CD14-positive monocyte (primary cell): ENCODE measurements at regions not wholly inside any gene's neighbourhood (a gene's known extent, or its start where the extent isn't known, plus 50 kb on each side); places are given as distances from the start of the nearest gene placed in this dataset.

Experiments used
- DNase-seq, 3 donors: peaks; one replicate each; pipeline ENCODE4 v3.0.0-alpha.2; 2011 to 2022
- H2AFZ ChIP-seq: 2 replicates; pipeline ENCODE4 v1.6.0; 2012; ENCODE audit warnings: mild to moderate bottlenecking, low read depth, low read length, inconsistent platforms; ENCODE audit not compliant: insufficient read depth, poor library complexity, severe bottlenecking
- H3K27ac ChIP-seq, 2 donors: 1 replicate in 1 of 2; 2 replicates in 1 of 2; pipeline ENCODE4 v1.5.1; 2012 to 2013; ENCODE audit warnings: low read length in 2 of 2, control low read depth in 1 of 2, inconsistent platforms in 1 of 2, low read depth in 1 of 2, mild to moderate bottlenecking in 1 of 2
- H3K27me3 ChIP-seq, 2 donors: one replicate each; pipeline versions ENCODE4 v1.6.0 to v1.6.1; 2011 to 2013; ENCODE audit warnings: low read length in 2 of 2; ENCODE audit not compliant: control insufficient read depth in 2 of 2, insufficient read depth in 2 of 2
- H3K36me3 ChIP-seq, 2 donors: replicated peaks in 1 of 2; 1 replicate in 1 of 2; 2 replicates in 1 of 2; pipeline versions ENCODE4 v1.5.1 to v1.6.1; 2012 to 2013; ENCODE audit warnings: low read length in 2 of 2, control low read depth in 1 of 2, inconsistent platforms in 1 of 2, mild to moderate bottlenecking in 1 of 2; ENCODE audit not compliant: insufficient read depth in 2 of 2, control insufficient read depth in 1 of 2
- H3K4me1 ChIP-seq, 2 donors: 1 replicate in 1 of 2; 2 replicates in 1 of 2; pipeline versions ENCODE4 v1.5.1 to v1.6.1; 2012 to 2013; ENCODE audit warnings: low read length in 2 of 2, control low read depth in 1 of 2, inconsistent platforms in 1 of 2, mild to moderate bottlenecking in 1 of 2, moderate library complexity in 1 of 2; ENCODE audit not compliant: insufficient read depth in 2 of 2, control insufficient read depth in 1 of 2
- H3K4me2 ChIP-seq: replicated peaks from 2 replicates; pipeline ENCODE3; 2012; ENCODE audit warnings: low read length, moderate library complexity, mild to moderate bottlenecking; ENCODE audit not compliant: poor library complexity, severe bottlenecking; ENCODE audit errors: extremely low read depth
- H3K4me3 ChIP-seq, 3 experiments: fragments of 200-600 bp in 1 of 3; sonication (generic) in 1 of 3; replicated peaks in 1 of 3; 1 replicate in 2 of 3; 2 replicates in 1 of 3; pipeline ENCODE4 v1.5.1; 2011 to 2013; ENCODE audit warnings: low read length in 3 of 3, mild to moderate bottlenecking in 3 of 3, control low read depth in 2 of 3, low read depth in 2 of 3, inconsistent platforms in 1 of 3, moderate library complexity in 1 of 3
- H3K79me2 ChIP-seq: 2 replicates; pipeline ENCODE4 v1.6.0; 2012; ENCODE audit warnings: mild to moderate bottlenecking, control low read depth, inconsistent platforms, low read length, moderate library complexity; ENCODE audit not compliant: insufficient read depth
- H3K9ac ChIP-seq: 2 replicates; pipeline ENCODE4 v1.6.0; 2017; ENCODE audit warnings: low read length, mild to moderate bottlenecking; ENCODE audit not compliant: insufficient read depth, poor library complexity, severe bottlenecking
- H3K9me3 ChIP-seq, 2 donors: replicated peaks in 1 of 2; 1 replicate in 1 of 2; 2 replicates in 1 of 2; pipeline versions ENCODE4 v1.5.1 to v1.6.1; 2012 to 2013; ENCODE audit warnings: low read length in 2 of 2, control low read depth in 1 of 2; ENCODE audit not compliant: control insufficient read depth in 1 of 2, insufficient read depth in 1 of 2
- H4K20me1 ChIP-seq: 2 replicates; pipeline ENCODE4 v1.6.0; 2012; ENCODE audit warnings: mild to moderate bottlenecking, low read length, control low read depth, moderate library complexity; ENCODE audit not compliant: insufficient read depth
- H3K27ac Mint-ChIP-seq, 7 donors: one replicate each; pipeline ENCODE4 v1.8.0; 2020; ENCODE audit warnings: mild to moderate bottlenecking in 7 of 7, mixed read lengths in 7 of 7, moderate library complexity in 6 of 7, inconsistent platforms in 2 of 7
- H3K27me3 Mint-ChIP-seq, 3 donors: one replicate each; pipeline ENCODE4 v1.8.0; 2021 to 2022; ENCODE audit warnings: low read depth in 3 of 3, mild to moderate bottlenecking in 3 of 3, mixed read lengths in 3 of 3, moderate library complexity in 3 of 3, inconsistent platforms in 1 of 3
- H3K36me3 Mint-ChIP-seq, 2 donors: one replicate each; pipeline ENCODE4 v1.8.0; 2020; ENCODE audit warnings: mixed read lengths in 2 of 2, inconsistent platforms in 1 of 2, mild to moderate bottlenecking in 1 of 2
- H3K4me1 Mint-ChIP-seq: one replicate; pipeline ENCODE4 v1.8.0; 2020; ENCODE audit warnings: mild to moderate bottlenecking, mixed read lengths
- H3K4me3 Mint-ChIP-seq, 2 donors: one replicate each; pipeline ENCODE4 v1.8.0; 2020; ENCODE audit warnings: mild to moderate bottlenecking in 2 of 2, mixed read lengths in 2 of 2, moderate library complexity in 1 of 2
- H3K9me3 Mint-ChIP-seq, 7 donors: one replicate each; pipeline ENCODE4 v1.8.0; 2020 to 2022; ENCODE audit warnings: mixed read lengths in 7 of 7, mild to moderate bottlenecking in 6 of 7, moderate library complexity in 6 of 7, inconsistent platforms in 2 of 7
- WGBS: methylation state at CpG from one replicate; pipeline ENCODE4 v1.1.5; 2013; ENCODE audit warnings: missing lambda C conversion rate; ENCODE audit not compliant: insufficient coverage; 5-methylcytosine and 5-hydroxymethylcytosine counted together
- intact Hi-C, 2 donors: fragments of 100-400 bp; cut with micrococcal nuclease; formaldehyde crosslinking; loops; one replicate each; pipeline versions ENCODE4 v1.15.0 to v1.15.1; 2023
- TF ChIP-seq, protein P1 (sequence below): fragments of 200-600 bp; IDR thresholded peaks from one replicate; pipeline ENCODE4 v1.8.0; 2022; ENCODE audit warnings: antibody characterized with exemption, mild to moderate bottlenecking

GRCh38 chr2:129369437-129369836 is 610.0 kb upstream of the RAB6C start:
- no peaks in the 10 kb centered on the region for H3K36me3 ChIP-seq
- no peaks in the 10 kb centered on the region for H3K9me3 ChIP-seq
- no peak overlapping the region for H3K4me2 ChIP-seq
- no peak overlapping the region for H3K27ac ChIP-seq
- H3K27me3 ChIP-seq: no peaks in the 10 kb centered on the region
- H3K9ac ChIP-seq: no peak overlapping the region
- no peak overlapping the region for H2AFZ ChIP-seq
- H4K20me1 ChIP-seq: no peaks in the 10 kb centered on the region
- Mint-ChIP-seq H3K9me3 (peaks cover 0 to 4% (median 0%) of the 10 kb centered on the region in 7 donors), H3K36me3 (no peaks in the 10 kb centered on the region), H3K27ac (no peak overlapping the region), H3K4me3 (no peak overlapping the region), H3K4me1 (no peaks in the 10 kb centered on the region), H3K27me3 (peaks cover 0 to 1% (median 1%) of the 10 kb centered on the region in 3 donors)
- intact Hi-C loops: no loop called here
- TF ChIP-seq, protein P1, sequence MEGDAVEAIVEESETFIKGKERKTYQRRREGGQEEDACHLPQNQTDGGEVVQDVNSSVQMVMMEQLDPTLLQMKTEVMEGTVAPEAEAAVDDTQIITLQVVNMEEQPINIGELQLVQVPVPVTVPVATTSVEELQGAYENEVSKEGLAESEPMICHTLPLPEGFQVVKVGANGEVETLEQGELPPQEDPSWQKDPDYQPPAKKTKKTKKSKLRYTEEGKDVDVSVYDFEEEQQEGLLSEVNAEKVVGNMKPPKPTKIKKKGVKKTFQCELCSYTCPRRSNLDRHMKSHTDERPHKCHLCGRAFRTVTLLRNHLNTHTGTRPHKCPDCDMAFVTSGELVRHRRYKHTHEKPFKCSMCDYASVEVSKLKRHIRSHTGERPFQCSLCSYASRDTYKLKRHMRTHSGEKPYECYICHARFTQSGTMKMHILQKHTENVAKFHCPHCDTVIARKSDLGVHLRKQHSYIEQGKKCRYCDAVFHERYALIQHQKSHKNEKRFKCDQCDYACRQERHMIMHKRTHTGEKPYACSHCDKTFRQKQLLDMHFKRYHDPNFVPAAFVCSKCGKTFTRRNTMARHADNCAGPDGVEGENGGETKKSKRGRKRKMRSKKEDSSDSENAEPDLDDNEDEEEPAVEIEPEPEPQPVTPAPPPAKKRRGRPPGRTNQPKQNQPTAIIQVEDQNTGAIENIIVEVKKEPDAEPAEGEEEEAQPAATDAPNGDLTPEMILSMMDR: no peak
- DNase-seq: no peak
- no peak overlapping the region for H3K4me3 ChIP-seq
- no peaks in the 10 kb centered on the region for H3K79me2 ChIP-seq
- 60% methylated on average over 1 of the region's 2 CpGs for WGBS
- H3K4me1 ChIP-seq: no peaks in the 10 kb centered on the region

DNA sequence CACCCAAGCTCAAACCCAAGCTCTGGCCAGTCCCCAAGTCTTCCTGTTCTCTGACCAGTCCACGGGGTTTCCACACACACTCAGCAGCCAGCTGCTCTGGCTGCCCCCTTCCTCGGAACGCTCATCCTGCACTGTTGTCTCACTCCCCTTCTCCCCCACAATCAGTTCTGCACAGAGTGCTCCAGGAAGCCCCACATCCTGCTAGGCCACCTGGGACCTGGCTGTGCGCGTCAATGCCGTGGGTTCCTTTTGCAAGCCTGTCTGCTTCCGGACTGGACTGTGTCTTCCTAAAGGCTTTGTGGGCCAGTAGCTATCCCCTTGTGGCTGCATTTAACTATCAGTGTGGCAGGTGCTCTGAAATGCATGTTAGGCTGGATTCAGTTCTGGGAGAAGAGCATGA is 605.0 kb upstream of the RAB6C start:
- no peak overlapping the region for H3K27ac ChIP-seq
- H3K9me3 Mint-ChIP-seq: peaks cover 0 to 2% (median 0%) of the 10 kb centered on the region in 7 donors
- H3K4me3 ChIP-seq: no peak overlapping the region
- H3K27me3 Mint-ChIP-seq: peaks cover 0 to 1% (median 1%) of the 10 kb centered on the region in 3 donors
- H3K27me3 ChIP-seq: no peaks in the 10 kb centered on the region
- no peak overlapping the region for H3K4me3 Mint-ChIP-seq
- H3K4me1 Mint-ChIP-seq: no peaks in the 10 kb centered on the region
- H3K4me1 ChIP-seq: no peaks in the 10 kb centered on the region
- H3K27ac Mint-ChIP-seq: no peak overlapping the region
- 79% methylated on average over 7 of the region's 7 CpGs for WGBS
- H2AFZ ChIP-seq: no peak overlapping the region
- intact Hi-C loops: no loop called here
- H3K36me3 ChIP-seq: no peaks in the 10 kb centered on the region
- H3K4me2 ChIP-seq: no peak overlapping the region
- no peaks in the 10 kb centered on the region for H3K9me3 ChIP-seq
- H3K79me2 ChIP-seq: no peaks in the 10 kb centered on the region
- DNase-seq: no peak
- H3K36me3 Mint-ChIP-seq: no peaks in the 10 kb centered on the region
- no peaks in the 10 kb centered on the region for H4K20me1 ChIP-seq
- H3K9ac ChIP-seq: no peak overlapping the region
- TF ChIP-seq, protein P1: no peak
